ENCODE measurements at regions not wholly inside any gene's neighbourhood (a gene's known extent, or its start where the extent isn't known, plus 50 kb on each side); places are given as distances from the start of the nearest gene placed in this dataset.

DNA sequence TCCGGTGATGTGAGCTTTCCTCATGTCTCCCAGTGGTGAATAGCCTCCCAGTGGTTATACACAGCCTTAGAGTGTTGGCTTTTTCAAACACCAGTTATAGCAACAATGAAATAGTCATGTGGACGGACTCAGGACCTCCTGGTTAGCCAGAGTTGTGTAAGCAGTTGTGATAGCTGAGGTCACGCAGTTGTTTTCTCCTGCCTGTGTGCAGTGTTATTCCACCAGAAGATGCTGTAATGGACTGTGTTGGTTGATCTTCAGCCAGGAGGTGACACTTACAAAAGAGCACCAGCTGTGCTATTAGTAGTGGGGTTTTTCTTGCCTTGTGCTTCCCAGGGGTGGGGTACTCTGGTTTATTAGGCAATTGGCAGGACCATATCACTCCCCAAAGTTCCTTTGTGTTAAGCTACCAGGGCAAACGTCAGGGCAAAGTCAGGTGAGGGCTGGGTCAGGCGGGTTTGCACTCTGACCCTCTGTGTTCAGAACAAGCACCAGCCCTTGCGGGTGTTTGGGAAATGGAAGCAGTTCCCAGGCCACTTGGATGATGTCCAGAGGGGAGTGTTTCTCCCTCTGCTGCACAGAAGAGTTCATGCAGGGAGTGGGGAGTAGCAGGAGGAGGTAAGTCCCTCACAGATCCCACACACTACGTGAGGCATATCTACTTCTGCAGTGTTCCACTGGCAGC is 252.6 kb downstream of the TMEM47 start:
- Histone ChIP-seq H3K9me3 (ENCODE audit: control insufficient read depth, low read length) (no peaks in the 10 kb centered on the region), H3K27ac (ENCODE audit: low read depth, low read length) (no peak overlapping the region), H3K4me3 (ENCODE audit: low read length) (no peak overlapping the region), H3K36me3 (ENCODE audit: control insufficient read depth, insufficient read depth, low read length) (no peaks in the 10 kb centered on the region), H3K4me1 (ENCODE audit: control insufficient read depth, insufficient read depth, low read length) (no peaks in the 10 kb centered on the region), H3K27me3 (ENCODE audit: control insufficient read depth, insufficient read depth, low read length, poor library complexity, severe bottlenecking) (no peaks in the 10 kb centered on the region), H3K9ac (ENCODE audit: extremely low read depth, low read length, poor library complexity, severe bottlenecking) (no peak overlapping the region)
- TF ChIP-seq, protein P1, sequence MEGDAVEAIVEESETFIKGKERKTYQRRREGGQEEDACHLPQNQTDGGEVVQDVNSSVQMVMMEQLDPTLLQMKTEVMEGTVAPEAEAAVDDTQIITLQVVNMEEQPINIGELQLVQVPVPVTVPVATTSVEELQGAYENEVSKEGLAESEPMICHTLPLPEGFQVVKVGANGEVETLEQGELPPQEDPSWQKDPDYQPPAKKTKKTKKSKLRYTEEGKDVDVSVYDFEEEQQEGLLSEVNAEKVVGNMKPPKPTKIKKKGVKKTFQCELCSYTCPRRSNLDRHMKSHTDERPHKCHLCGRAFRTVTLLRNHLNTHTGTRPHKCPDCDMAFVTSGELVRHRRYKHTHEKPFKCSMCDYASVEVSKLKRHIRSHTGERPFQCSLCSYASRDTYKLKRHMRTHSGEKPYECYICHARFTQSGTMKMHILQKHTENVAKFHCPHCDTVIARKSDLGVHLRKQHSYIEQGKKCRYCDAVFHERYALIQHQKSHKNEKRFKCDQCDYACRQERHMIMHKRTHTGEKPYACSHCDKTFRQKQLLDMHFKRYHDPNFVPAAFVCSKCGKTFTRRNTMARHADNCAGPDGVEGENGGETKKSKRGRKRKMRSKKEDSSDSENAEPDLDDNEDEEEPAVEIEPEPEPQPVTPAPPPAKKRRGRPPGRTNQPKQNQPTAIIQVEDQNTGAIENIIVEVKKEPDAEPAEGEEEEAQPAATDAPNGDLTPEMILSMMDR (conservative IDR thresholded peaks at IDR 0.05), result no peak
- DNase-seq, result no peak
- H3K36me3 Mint-ChIP-seq (ENCODE audit: low read depth), result no peaks in the 10 kb centered on the region
- no peaks in the 10 kb centered on the region for H3K9me3 Mint-ChIP-seq
- WGBS, 2 experiments (ENCODE audit: insufficient coverage in 1 of 2, insufficient read length in 1 of 2), result 84 to 100% methylated on average over 2 to 7 of the region's 7 CpGs
- H3K27ac Mint-ChIP-seq, result no peak overlapping the region
- no peaks in the 10 kb centered on the region for H3K4me1 Mint-ChIP-seq
- no peaks in the 10 kb centered on the region for H3K27me3 Mint-ChIP-seq (ENCODE audit: insufficient read depth)
- no peak overlapping the region for H3K4me3 Mint-ChIP-seq

DNA sequence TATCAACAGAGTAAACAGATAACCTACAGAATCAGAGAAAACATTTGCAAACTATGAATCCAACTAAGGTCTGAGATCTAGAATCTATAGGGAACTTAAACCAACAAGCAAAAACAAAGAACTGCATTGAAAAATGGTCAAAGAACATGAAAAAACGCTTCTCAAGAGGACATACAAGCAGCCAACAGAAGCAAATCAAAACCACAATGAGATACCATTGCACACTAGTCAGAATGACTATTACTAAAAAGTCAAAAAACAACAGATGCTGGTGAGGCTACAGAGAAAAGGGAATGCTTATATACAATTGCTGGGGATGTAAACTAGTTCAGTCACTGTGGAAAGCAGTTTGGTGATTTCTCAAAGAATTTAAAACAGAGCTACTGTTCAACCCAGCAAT is 255.7 kb downstream of the TMEM47 start:
- Histone ChIP-seq H3K4me1 (ENCODE audit: control insufficient read depth, insufficient read depth, low read length) (no peaks in the 10 kb centered on the region), H3K27ac (ENCODE audit: low read depth, low read length) (no peak overlapping the region), H3K36me3 (ENCODE audit: control insufficient read depth, insufficient read depth, low read length) (no peaks in the 10 kb centered on the region), H3K9ac (ENCODE audit: extremely low read depth, low read length, poor library complexity, severe bottlenecking) (no peak overlapping the region), H3K27me3 (ENCODE audit: control insufficient read depth, insufficient read depth, low read length, poor library complexity, severe bottlenecking) (no peaks in the 10 kb centered on the region), H3K4me3 (ENCODE audit: low read length) (no peak overlapping the region), H3K9me3 (ENCODE audit: control insufficient read depth, low read length) (no peaks in the 10 kb centered on the region)
- 71% methylated on average over 1 of the region's 1 CpG; no CpG with 5 or more reads in 1 of the 2 experiments for WGBS, 2 experiments (ENCODE audit: insufficient coverage in 1 of 2, insufficient read length in 1 of 2)
- Mint-ChIP-seq H3K27ac (no peak overlapping the region), H3K27me3 (ENCODE audit: insufficient read depth) (no peaks in the 10 kb centered on the region), H3K4me1 (no peaks in the 10 kb centered on the region), H3K4me3 (no peak overlapping the region), H3K9me3 (no peaks in the 10 kb centered on the region), H3K36me3 (ENCODE audit: low read depth) (no peaks in the 10 kb centered on the region)
- DNase-seq, result no peak
- TF ChIP-seq, protein P1 (conservative IDR thresholded peaks at IDR 0.05), result no peak

DNA sequence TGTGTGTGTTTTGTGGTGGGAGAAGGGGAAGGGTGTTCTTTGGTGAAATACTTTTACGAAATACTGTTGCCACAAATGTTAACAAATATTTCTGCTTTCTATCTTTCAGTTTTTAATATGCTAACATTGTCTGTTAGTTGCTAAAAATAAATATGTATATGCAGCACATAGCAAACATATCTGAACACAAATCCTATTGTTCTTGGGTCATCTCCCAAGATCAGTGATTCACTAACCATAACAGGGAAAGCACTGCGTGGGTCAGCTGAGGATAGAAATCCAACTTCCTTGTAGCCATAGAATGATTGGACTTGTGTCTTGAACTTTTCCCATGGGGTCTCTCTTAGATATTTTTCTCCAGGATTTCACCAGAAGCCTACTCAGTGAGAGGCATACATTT is 250.3 kb upstream of the FAM47A start:
- Mint-ChIP-seq H3K4me3 (no peak overlapping the region), H3K27ac (no peak overlapping the region), H3K36me3 (ENCODE audit: low read depth) (no peaks in the 10 kb centered on the region), H3K27me3 (ENCODE audit: insufficient read depth) (peaks cover 10% of the 10 kb centered on the region), H3K4me1 (peaks cover 10% of the 10 kb centered on the region), H3K9me3 (no peaks in the 10 kb centered on the region)
- 85% methylated on average over 1 of the region's 2 CpGs; no CpG with 5 or more reads in 1 of the 2 experiments for WGBS, 2 experiments (ENCODE audit: insufficient coverage in 1 of 2, insufficient read length in 1 of 2)
- no peaks in the 10 kb centered on the region for H3K36me3 ChIP-seq (ENCODE audit: control insufficient read depth, insufficient read depth, low read length)
- H3K9ac ChIP-seq (ENCODE audit: extremely low read depth, low read length, poor library complexity, severe bottlenecking), result no peak overlapping the region
- no peak overlapping the region for H3K4me3 ChIP-seq (ENCODE audit: low read length)
- H3K9me3 ChIP-seq (ENCODE audit: control insufficient read depth, low read length), result no peaks in the 10 kb centered on the region
- H3K27ac ChIP-seq (ENCODE audit: low read depth, low read length), result no peak overlapping the region
- H3K27me3 ChIP-seq (ENCODE audit: control insufficient read depth, insufficient read depth, low read length, poor library complexity, severe bottlenecking), result peaks cover 11% of the 10 kb centered on the region
- H3K4me1 ChIP-seq (ENCODE audit: control insufficient read depth, insufficient read depth, low read length), result no peaks in the 10 kb centered on the region
- TF ChIP-seq, protein P1 (conservative IDR thresholded peaks at IDR 0.05), result no peak
- DNase-seq, result no peak
